B cell (primary cell): ENCODE measurements at regions not wholly inside any gene's neighbourhood (a gene's known extent, or its start where the extent isn't known, plus 50 kb on each side); places are given as distances from the start of the nearest gene placed in this dataset.
"Not testable (repeated sequence)": the region's sequence is repeated elsewhere in the genome, so short reads cannot be mapped to it uniquely, and the experiment has no call there.

Experiments used
- ATAC-seq: fragments of 200-7000 bp; cut with Tn5 transposase; one replicate; pipeline ENCODE4 v1.10.0; 2021; ENCODE audit warnings: low read depth, mild to moderate bottlenecking, moderate number of reproducible peaks, moderate library complexity
- CTCF ChIA-PET: fragments of 350-600 bp; sonication (Branson Sonifier 250); formaldehyde crosslinking; loops from one replicate; lab custom pipeline; 2021; ENCODE audit warnings: antibody characterized with exemption, inconsistent platforms; lab: Charles Lee
- POLR2A ChIA-PET: fragments of 350-600 bp; sonication (Branson Sonifier 250); formaldehyde crosslinking; loops from one replicate; lab custom pipeline; 2021; ENCODE audit warnings: antibody characterized with exemption; lab: Charles Lee
- DNase-seq: peaks from one replicate; pipeline ENCODE4 v3.0.0; 2013
- H2AFZ ChIP-seq: 2 replicates; pipeline ENCODE4 v1.6.1; 2012; ENCODE audit warnings: mild to moderate bottlenecking, low read depth, low read length; ENCODE audit not compliant: insufficient read depth, poor library complexity, severe bottlenecking
- H3K27ac ChIP-seq, 2 donors: 1 replicate in 1 of 2; 2 replicates in 1 of 2; pipeline ENCODE4 v1.5.1; 2012 to 2013; ENCODE audit warnings: low read length in 2 of 2, mild to moderate bottlenecking in 2 of 2, moderate library complexity in 1 of 2
- H3K27me3 ChIP-seq, 4 experiments: fragments of 200-600 bp in 1 of 4; sonication (generic) in 1 of 4; replicated peaks in 1 of 4; 1 replicate in 2 of 4; 2 replicates in 2 of 4; pipeline versions ENCODE4 v1.6.1 to v1.7.0; 2013 to 2016; ENCODE audit warnings: low read length in 3 of 4, mild to moderate bottlenecking in 2 of 4, mixed read lengths in 1 of 4, moderate library complexity in 1 of 4; ENCODE audit not compliant: insufficient read depth in 4 of 4, control insufficient read depth in 3 of 4; ENCODE audit errors: control extremely low read depth in 1 of 4
- H3K36me3 ChIP-seq, 2 experiments: replicated peaks in 1 of 2; 1 replicate in 1 of 2; 2 replicates in 1 of 2; pipeline versions ENCODE4 v1.6.1 to v1.7.1; 2013; ENCODE audit warnings: low read length in 1 of 2; ENCODE audit not compliant: insufficient read depth in 2 of 2, control insufficient read depth in 1 of 2; ENCODE audit errors: control extremely low read depth in 1 of 2, extremely low read depth in 1 of 2
- H3K4me1 ChIP-seq, 2 donors: fragments of 200-600 bp in 1 of 2; sonication (generic) in 1 of 2; 1 replicate in 1 of 2; 2 replicates in 1 of 2; pipeline versions ENCODE4 v1.5.1 to v1.6.1; 2013 to 2017; ENCODE audit warnings: low read length in 2 of 2; ENCODE audit not compliant: control insufficient read depth in 2 of 2, insufficient read depth in 2 of 2
- H3K4me2 ChIP-seq: replicated peaks from 2 replicates; pipeline ENCODE3; 2012; ENCODE audit warnings: mild to moderate bottlenecking, low read depth, low read length; ENCODE audit not compliant: poor library complexity, severe bottlenecking
- H3K4me3 ChIP-seq, 5 experiments: fragments of 200-600 bp in 1 of 5; sonication (generic) in 1 of 5; 1 replicate in 3 of 5; 2 replicates in 2 of 5; pipeline versions ENCODE4 v1.5.1 to v1.7.0; 2011 to 2016; ENCODE audit warnings: low read length in 4 of 5, mild to moderate bottlenecking in 4 of 5, low read depth in 2 of 5, control low read depth in 1 of 5, moderate library complexity in 1 of 5; ENCODE audit not compliant: insufficient read depth in 1 of 5; ENCODE audit errors: control extremely low read depth in 1 of 5, extremely low read depth in 1 of 5
- H3K79me2 ChIP-seq: fragments of 200-600 bp; sonication (generic); one replicate; pipeline ENCODE4 v1.6.0; 2016; ENCODE audit warnings: low read length; ENCODE audit not compliant: control insufficient read depth, insufficient read depth
- H3K9ac ChIP-seq: fragments of 200-600 bp; sonication (generic); 2 replicates; pipeline ENCODE4 v1.6.1; 2017; ENCODE audit warnings: mild to moderate bottlenecking, low read length, moderate library complexity
- H3K9me3 ChIP-seq, 3 donors: one replicate each; pipeline versions ENCODE4 v1.6.1 to v1.7.1; 2013; ENCODE audit warnings: low read length in 2 of 3; ENCODE audit not compliant: control insufficient read depth in 2 of 3, insufficient read depth in 1 of 3; ENCODE audit errors: control extremely low read depth in 1 of 3
- H4K20me1 ChIP-seq: 2 replicates; pipeline ENCODE4 v1.6.0; 2012; ENCODE audit warnings: mild to moderate bottlenecking, low read length; ENCODE audit not compliant: insufficient read depth, control insufficient read depth, poor library complexity, severe bottlenecking
- H3K27ac Mint-ChIP-seq: one replicate; pipeline ENCODE4 v1.8.0; 2021; ENCODE audit warnings: mixed read lengths
- H3K27me3 Mint-ChIP-seq: one replicate; pipeline ENCODE4 v1.8.0; 2021; ENCODE audit warnings: mixed read lengths
- H3K4me1 Mint-ChIP-seq: one replicate; pipeline ENCODE4 v1.8.0; 2021; ENCODE audit warnings: mixed read lengths
- H3K4me3 Mint-ChIP-seq: one replicate; pipeline ENCODE4 v1.8.0; 2021; ENCODE audit warnings: mixed read lengths
- H3K9me3 Mint-ChIP-seq: one replicate; pipeline ENCODE4 v1.8.0; 2022; ENCODE audit warnings: mixed read lengths; ENCODE audit not compliant: insufficient read depth
- EZH2 ChIP-seq: IDR thresholded peaks from 2 replicates; pipeline ENCODE4 v1.6.1; 2012; ENCODE audit warnings: borderline replicate concordance, low read depth, mild to moderate bottlenecking, moderate library complexity, low read length; ENCODE audit not compliant: insufficient read depth, poor library complexity, severe bottlenecking
- WGBS: methylation state at CpG from one replicate; pipeline ENCODE4 v1.1.5; 2013; ENCODE audit warnings: missing lambda C conversion rate; ENCODE audit not compliant: insufficient coverage; 5-methylcytosine and 5-hydroxymethylcytosine counted together
- intact Hi-C: fragments of 100-400 bp; cut with micrococcal nuclease; formaldehyde crosslinking; loops from one replicate; pipeline ENCODE4 v1.10.0; 2022
- TF ChIP-seq, protein P1 (sequence below): fragments of 200-600 bp; IDR thresholded peaks from one replicate; pipeline ENCODE4 v1.8.0; 2022; ENCODE audit warnings: antibody characterized with exemption, mild to moderate bottlenecking

DNA sequence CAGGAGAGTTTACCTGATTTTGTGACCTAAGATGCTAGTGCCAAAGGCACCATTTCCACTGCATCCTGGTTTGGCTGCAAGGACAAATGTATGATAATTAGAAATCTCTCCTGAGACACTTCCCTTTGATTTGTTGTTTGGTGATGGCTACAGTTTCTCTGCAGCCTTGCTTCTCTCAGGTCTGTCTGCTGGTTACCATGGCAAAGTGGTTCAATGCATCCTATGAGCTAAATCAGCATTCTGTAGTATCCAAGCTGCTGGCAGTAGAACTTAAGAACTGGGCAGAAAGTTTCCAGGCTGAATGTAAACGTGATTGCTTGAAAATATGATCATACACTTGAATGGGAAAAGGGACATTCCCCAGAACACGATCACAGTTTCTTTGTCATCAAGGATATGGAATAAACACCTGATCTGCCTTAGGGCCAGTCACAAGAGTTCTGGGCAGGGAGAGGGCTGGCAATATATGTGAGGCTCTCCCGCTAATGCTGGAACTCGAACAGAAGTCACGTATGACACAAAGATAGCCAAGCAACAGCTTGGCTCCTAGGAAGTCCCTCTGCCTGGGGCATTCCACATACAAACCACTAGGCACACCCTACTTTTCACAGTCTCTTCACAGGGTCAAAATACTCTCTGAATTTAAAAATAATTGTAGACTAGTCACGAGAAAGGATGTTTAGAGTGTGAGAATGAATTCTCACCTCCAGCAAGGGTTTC lies 138.1 kb upstream of the GRAMD2B start:
- H3K36me3 ChIP-seq: no peaks in the 10 kb centered on the region
- DNase-seq (no peak), ATAC-seq (no peak)
- TF ChIP-seq, protein P1, sequence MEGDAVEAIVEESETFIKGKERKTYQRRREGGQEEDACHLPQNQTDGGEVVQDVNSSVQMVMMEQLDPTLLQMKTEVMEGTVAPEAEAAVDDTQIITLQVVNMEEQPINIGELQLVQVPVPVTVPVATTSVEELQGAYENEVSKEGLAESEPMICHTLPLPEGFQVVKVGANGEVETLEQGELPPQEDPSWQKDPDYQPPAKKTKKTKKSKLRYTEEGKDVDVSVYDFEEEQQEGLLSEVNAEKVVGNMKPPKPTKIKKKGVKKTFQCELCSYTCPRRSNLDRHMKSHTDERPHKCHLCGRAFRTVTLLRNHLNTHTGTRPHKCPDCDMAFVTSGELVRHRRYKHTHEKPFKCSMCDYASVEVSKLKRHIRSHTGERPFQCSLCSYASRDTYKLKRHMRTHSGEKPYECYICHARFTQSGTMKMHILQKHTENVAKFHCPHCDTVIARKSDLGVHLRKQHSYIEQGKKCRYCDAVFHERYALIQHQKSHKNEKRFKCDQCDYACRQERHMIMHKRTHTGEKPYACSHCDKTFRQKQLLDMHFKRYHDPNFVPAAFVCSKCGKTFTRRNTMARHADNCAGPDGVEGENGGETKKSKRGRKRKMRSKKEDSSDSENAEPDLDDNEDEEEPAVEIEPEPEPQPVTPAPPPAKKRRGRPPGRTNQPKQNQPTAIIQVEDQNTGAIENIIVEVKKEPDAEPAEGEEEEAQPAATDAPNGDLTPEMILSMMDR: no peak
- TF ChIP-seq EZH2: no peak
- no peak overlapping the region for H3K27ac ChIP-seq
- Mint-ChIP-seq H3K27ac (no peak overlapping the region), H3K4me1 (no peaks in the 10 kb centered on the region), H3K4me3 (no peak overlapping the region), H3K27me3 (peaks cover 26% of the 10 kb centered on the region), H3K9me3 (no peaks in the 10 kb centered on the region)
- H3K4me1 ChIP-seq: no peaks in the 10 kb centered on the region
- H2AFZ ChIP-seq: no peak overlapping the region
- no peaks in the 10 kb centered on the region for H3K27me3 ChIP-seq
- H3K9me3 ChIP-seq: no peaks in the 10 kb centered on the region
- 85% methylated on average over 5 of the region's 6 CpGs for WGBS
- ChIA-PET CTCF (no interaction called here), POLR2A (no interaction called here)
- no peak overlapping the region for H3K4me2 ChIP-seq
- no peak overlapping the region for H3K4me3 ChIP-seq
- intact Hi-C loops: no loop called here
- no peaks in the 10 kb centered on the region for H3K79me2 ChIP-seq
- H3K9ac ChIP-seq: no peak overlapping the region
- no peaks in the 10 kb centered on the region for H4K20me1 ChIP-seq

DNA sequence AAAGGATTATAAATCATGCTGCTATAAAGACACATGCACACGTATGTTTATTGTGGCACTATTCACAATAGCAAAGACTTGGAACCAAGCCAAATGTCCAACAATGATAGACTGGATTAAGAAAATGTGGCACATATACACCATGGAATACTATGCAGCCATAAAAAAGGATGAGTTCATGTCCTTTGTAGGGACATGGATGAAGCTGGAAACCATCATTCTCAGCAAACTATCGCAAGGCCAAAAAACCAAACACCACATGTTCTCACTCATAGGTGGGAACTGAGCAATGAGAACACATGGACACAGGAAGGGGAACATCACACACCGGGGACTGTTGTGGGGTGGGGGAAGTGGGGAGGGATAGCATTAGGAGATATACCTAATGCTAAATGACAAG lies 127.1 kb upstream of the GRAMD2B start:
- POLR2A ChIA-PET, CTCF ChIA-PET, H3K4me1 Mint-ChIP-seq, H3K4me2 ChIP-seq, ATAC-seq, H3K4me1 ChIP-seq, H3K27ac ChIP-seq, H2AFZ ChIP-seq, DNase-seq, H4K20me1 ChIP-seq, H3K27me3 ChIP-seq, H3K9me3 Mint-ChIP-seq, intact Hi-C loops, H3K36me3 ChIP-seq, H3K9me3 ChIP-seq, H3K27ac Mint-ChIP-seq, H3K79me2 ChIP-seq, H3K9ac ChIP-seq, H3K4me3 Mint-ChIP-seq, H3K4me3 ChIP-seq: not testable (repeated sequence)
- WGBS: no CpG with 5 or more reads among the region's 3 CpGs
- H3K27me3 Mint-ChIP-seq: peaks cover 28% of the 10 kb centered on the region
